ENCODE measurements at regions not wholly inside any gene's neighbourhood (a gene's known extent, or its start where the extent isn't known, plus 50 kb on each side); places are given as distances from the start of the nearest gene placed in this dataset.

DNA sequence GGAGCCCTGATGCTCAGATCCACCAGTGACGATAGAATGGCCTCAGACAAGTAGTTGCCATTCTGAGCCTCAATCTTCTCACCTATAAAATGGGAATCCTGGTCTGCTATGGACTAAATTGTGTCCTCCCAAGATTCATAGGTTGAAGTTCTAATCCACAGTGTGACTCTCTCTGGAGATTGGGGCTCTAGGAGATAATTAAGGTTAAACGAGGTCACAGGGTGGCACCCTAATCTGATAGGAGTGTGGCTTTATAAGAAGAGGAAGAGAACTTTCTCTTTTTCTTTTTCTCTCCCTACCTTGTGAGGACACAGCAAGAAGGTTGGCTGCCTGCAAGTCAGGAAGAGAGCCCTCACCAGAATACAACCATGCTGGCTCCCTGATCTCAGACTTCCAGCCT lies 214.1 kb downstream of the KATNAL1 start:
- no peak for DNase-seq
- Histone ChIP-seq H3K36me3 (ENCODE audit: control insufficient read depth, insufficient read depth, low read length) (no peaks in the 10 kb centered on the region), H3K4me1 (ENCODE audit: control insufficient read depth, insufficient read depth, low read length) (no peaks in the 10 kb centered on the region), H3K9me3 (replicated peaks; ENCODE audit: control insufficient read depth, low read depth, low read length) (no peaks in the 10 kb centered on the region), H3K4me3 (ENCODE audit: low read length) (no peak overlapping the region), H3K27ac (ENCODE audit: low read length) (no peak overlapping the region), H3K27me3 (ENCODE audit: control insufficient read depth, insufficient read depth, low read length) (no peaks in the 10 kb centered on the region)
- no CpG with 5 or more reads among the region's 2 CpGs for WGBS (ENCODE audit: insufficient coverage)

DNA sequence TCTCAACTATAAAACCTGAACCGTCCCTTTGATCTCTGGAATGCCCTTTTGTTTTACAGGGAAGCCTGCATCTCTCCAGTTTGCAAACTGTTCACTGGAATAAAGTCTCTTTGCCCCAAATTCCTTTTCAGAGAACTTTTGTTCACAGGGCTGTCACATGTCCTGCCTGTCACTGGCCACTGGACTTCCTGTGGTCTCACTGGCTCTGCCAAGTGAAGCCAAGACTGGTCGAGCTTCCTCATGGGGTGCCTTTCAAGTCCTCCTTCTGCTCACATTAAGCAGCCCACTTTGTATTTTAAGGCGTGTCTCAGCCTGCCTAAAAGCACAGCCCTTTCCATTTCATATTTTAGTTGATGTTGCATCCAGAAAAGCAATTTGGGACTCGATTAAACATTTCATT lies 215.7 kb downstream of the KATNAL1 start:
- 61% methylated on average over 2 of the region's 4 CpGs for WGBS (ENCODE audit: insufficient coverage)

DNA sequence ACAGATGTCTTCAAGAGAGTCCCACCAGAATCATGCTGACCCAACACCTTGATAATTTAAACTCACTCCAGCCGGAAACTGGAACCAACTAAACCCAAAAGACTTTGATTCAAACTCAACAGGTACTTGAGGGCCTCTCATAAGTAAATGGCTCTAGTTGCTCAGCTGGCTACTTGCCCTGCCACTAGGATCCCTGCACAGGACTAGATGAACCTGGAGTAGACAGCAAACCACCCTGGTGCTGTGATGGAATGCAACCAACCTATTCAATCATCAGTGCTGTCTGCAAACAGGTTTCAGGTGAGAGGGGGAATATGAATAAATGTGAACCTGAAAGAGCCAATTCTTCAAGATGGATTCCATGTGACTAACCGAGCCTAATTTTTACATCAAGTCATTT lies 216.3 kb downstream of the KATNAL1 start:
- H3K9me3 ChIP-seq (replicated peaks; ENCODE audit: control insufficient read depth, low read depth, low read length) = no peaks in the 10 kb centered on the region
- 80% methylated on average over 2 of the region's 2 CpGs for WGBS (ENCODE audit: insufficient coverage)
- H3K27me3 ChIP-seq (ENCODE audit: control insufficient read depth, insufficient read depth, low read length) = no peaks in the 10 kb centered on the region
- no peak overlapping the region for H3K4me3 ChIP-seq (ENCODE audit: low read length)
- no peaks in the 10 kb centered on the region for H3K4me1 ChIP-seq (ENCODE audit: control insufficient read depth, insufficient read depth, low read length)
- no peak overlapping the region for H3K27ac ChIP-seq (ENCODE audit: low read length)
- DNase-seq = no peak
- H3K36me3 ChIP-seq (ENCODE audit: control insufficient read depth, insufficient read depth, low read length) = no peaks in the 10 kb centered on the region

More for the DNA sequence above, 215.7 kb downstream of the KATNAL1 start:
- Histone ChIP-seq H3K4me1 (ENCODE audit: control insufficient read depth, insufficient read depth, low read length) (no peaks in the 10 kb centered on the region), H3K4me3 (ENCODE audit: low read length) (no peak overlapping the region), H3K36me3 (ENCODE audit: control insufficient read depth, insufficient read depth, low read length) (no peaks in the 10 kb centered on the region), H3K27me3 (ENCODE audit: control insufficient read depth, insufficient read depth, low read length) (no peaks in the 10 kb centered on the region), H3K27ac (ENCODE audit: low read length) (no peak overlapping the region), H3K9me3 (replicated peaks; ENCODE audit: control insufficient read depth, low read depth, low read length) (no peaks in the 10 kb centered on the region)
- DNase-seq = no peak

DNA sequence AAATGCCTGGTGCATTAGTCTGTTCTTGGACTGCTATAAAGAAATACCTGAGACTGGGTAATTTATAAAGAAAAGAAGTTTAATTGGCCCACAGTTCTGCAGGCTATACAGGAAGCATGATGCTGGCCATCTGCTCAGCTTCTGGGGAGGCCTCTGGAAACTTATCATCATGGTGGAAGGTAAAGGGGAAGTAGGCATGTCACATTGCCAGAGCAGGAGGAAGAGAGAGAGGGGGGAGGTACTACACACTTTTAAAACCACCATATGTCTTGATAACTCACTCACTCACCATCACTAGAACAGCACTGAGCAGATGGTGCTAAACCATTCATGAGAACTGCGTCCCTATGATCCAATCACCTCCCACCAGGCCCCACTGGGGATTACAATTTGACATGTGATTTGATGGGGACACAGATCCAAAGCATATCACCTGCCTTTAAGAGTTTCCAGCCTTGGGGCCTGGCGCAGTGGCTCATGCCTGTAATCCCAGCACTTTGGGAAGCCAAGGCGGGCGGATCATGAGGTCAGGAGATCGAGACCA lies 219.0 kb downstream of the KATNAL1 start:
- DNase-seq = no peak
- Histone ChIP-seq H3K27ac (ENCODE audit: low read length) (no peak overlapping the region), H3K4me1 (ENCODE audit: control insufficient read depth, insufficient read depth, low read length) (no peaks in the 10 kb centered on the region), H3K27me3 (ENCODE audit: control insufficient read depth, insufficient read depth, low read length) (no peaks in the 10 kb centered on the region), H3K4me3 (ENCODE audit: low read length) (no peak overlapping the region), H3K9me3 (replicated peaks; ENCODE audit: control insufficient read depth, low read depth, low read length) (no peaks in the 10 kb centered on the region), H3K36me3 (ENCODE audit: control insufficient read depth, insufficient read depth, low read length) (no peaks in the 10 kb centered on the region)
- 100% methylated on average over 2 of the region's 5 CpGs for WGBS (ENCODE audit: insufficient coverage)

DNA sequence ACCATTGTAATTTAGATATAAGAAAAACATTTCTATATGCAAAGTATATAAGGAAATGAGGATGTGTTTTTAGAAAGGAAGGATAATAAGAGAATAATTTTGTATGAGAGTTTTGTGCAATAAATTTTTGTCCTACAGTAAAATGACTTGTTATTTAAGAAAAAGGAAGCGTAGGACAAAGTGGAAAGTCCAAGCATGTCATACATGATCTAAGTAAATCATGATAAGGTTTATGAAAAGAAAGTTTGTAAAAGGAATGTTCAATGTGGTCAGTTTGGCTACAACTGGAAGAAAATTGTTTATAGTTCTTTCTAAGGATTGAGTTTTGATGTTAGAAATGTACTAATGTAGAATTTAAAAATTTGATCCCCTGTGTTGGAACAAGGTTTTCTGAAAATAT lies 222.3 kb downstream of the KATNAL1 start:
- Histone ChIP-seq H3K36me3 (ENCODE audit: control insufficient read depth, insufficient read depth, low read length) (no peaks in the 10 kb centered on the region), H3K27me3 (ENCODE audit: control insufficient read depth, insufficient read depth, low read length) (no peaks in the 10 kb centered on the region), H3K4me1 (ENCODE audit: control insufficient read depth, insufficient read depth, low read length) (no peaks in the 10 kb centered on the region), H3K9me3 (replicated peaks; ENCODE audit: control insufficient read depth, low read depth, low read length) (peaks cover 2% of the 10 kb centered on the region), H3K27ac (ENCODE audit: low read length) (no peak overlapping the region), H3K4me3 (ENCODE audit: low read length) (no peak overlapping the region)
- DNase-seq = no peak
- WGBS (ENCODE audit: insufficient coverage) = no CpG with 5 or more reads among the region's 1 CpG

DNA sequence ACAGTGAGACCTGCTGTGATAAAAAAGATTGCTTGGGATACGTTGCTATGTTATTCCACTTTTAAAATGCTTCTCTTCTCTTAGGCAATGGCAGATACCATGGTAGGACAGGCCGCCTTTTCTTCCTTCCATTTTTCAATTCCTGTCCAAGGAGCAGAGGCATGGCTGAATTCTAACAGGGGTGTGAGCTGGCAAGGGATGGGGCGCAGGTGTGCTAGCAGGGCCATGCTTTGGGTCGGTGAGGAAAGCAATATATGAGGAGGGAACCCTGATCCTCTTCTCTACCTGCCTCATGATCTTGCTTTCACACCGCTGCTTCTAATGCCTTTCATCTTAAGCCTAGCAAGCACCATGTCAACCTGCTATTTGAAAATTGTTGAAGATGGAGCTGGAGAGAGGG lies 225.0 kb downstream of the KATNAL1 start:
- H3K4me1 ChIP-seq (ENCODE audit: control insufficient read depth, insufficient read depth, low read length) = no peaks in the 10 kb centered on the region
- WGBS (ENCODE audit: insufficient coverage) = no CpG with 5 or more reads among the region's 5 CpGs
- no peak overlapping the region for H3K4me3 ChIP-seq (ENCODE audit: low read length)

GRCh38 chr13:30081331-30081730 lies 226.0 kb downstream of the KATNAL1 start:
- Histone ChIP-seq H3K36me3 (ENCODE audit: control insufficient read depth, insufficient read depth, low read length) (no peaks in the 10 kb centered on the region), H3K27ac (ENCODE audit: low read length) (no peak overlapping the region), H3K4me1 (ENCODE audit: control insufficient read depth, insufficient read depth, low read length) (no peaks in the 10 kb centered on the region), H3K4me3 (ENCODE audit: low read length) (no peak overlapping the region), H3K9me3 (replicated peaks; ENCODE audit: control insufficient read depth, low read depth, low read length) (peaks cover 2% of the 10 kb centered on the region), H3K27me3 (ENCODE audit: control insufficient read depth, insufficient read depth, low read length) (no peaks in the 10 kb centered on the region)
- no peak for DNase-seq

More for the DNA sequence above, 225.0 kb downstream of the KATNAL1 start:
- Histone ChIP-seq H3K9me3 (replicated peaks; ENCODE audit: control insufficient read depth, low read depth, low read length) (peaks cover 2% of the 10 kb centered on the region), H3K27ac (ENCODE audit: low read length) (no peak overlapping the region), H3K27me3 (ENCODE audit: control insufficient read depth, insufficient read depth, low read length) (no peaks in the 10 kb centered on the region), H3K36me3 (ENCODE audit: control insufficient read depth, insufficient read depth, low read length) (no peaks in the 10 kb centered on the region)
- no peak for DNase-seq

GRCh38 chr13:30079501-30079900 lies 227.8 kb downstream of the KATNAL1 start:
- no CpG with 5 or more reads among the region's 9 CpGs for WGBS (ENCODE audit: insufficient coverage)
- H3K27ac ChIP-seq (ENCODE audit: low read length) = no peak overlapping the region
- peaks cover 2% of the 10 kb centered on the region for H3K9me3 ChIP-seq (replicated peaks; ENCODE audit: control insufficient read depth, low read depth, low read length)
- no peaks in the 10 kb centered on the region for H3K36me3 ChIP-seq (ENCODE audit: control insufficient read depth, insufficient read depth, low read length)
- no peak overlapping the region for H3K4me3 ChIP-seq (ENCODE audit: low read length)
- peaks cover 3% of the 10 kb centered on the region for H3K4me1 ChIP-seq (ENCODE audit: control insufficient read depth, insufficient read depth, low read length)
- DNase-seq = no peak
- no peaks in the 10 kb centered on the region for H3K27me3 ChIP-seq (ENCODE audit: control insufficient read depth, insufficient read depth, low read length)

DNA sequence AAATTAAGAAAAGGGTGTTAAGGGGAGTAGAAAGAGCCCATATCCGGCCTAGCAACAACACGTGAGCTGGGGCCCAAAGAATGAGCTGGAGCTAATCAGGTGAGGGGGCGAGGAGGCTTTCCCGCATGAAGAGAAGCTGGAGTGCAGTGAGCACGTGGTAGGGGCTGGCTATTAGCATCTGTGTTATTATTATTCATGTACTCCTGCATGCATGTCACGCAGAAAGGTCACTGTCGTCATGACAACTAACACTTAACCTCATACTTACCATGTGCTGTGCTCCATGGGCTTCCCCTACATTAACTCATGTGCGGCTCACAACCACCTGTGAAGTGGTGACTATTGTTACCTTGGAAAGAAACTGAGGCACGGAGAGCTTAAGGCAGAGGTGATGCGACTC lies 227.6 kb upstream of the UBL3 start:
- Histone ChIP-seq H3K4me1 (ENCODE audit: control insufficient read depth, insufficient read depth, low read length) (peaks cover 3% of the 10 kb centered on the region), H3K36me3 (ENCODE audit: control insufficient read depth, insufficient read depth, low read length) (no peaks in the 10 kb centered on the region), H3K9me3 (replicated peaks; ENCODE audit: control insufficient read depth, low read depth, low read length) (peaks cover 2% of the 10 kb centered on the region), H3K4me3 (ENCODE audit: low read length) (no peak overlapping the region), H3K27me3 (ENCODE audit: control insufficient read depth, insufficient read depth, low read length) (no peaks in the 10 kb centered on the region), H3K27ac (ENCODE audit: low read length) (no peak overlapping the region)
- DNase-seq = no peak
- WGBS (ENCODE audit: insufficient coverage) = 79% methylated on average over 3 of the region's 10 CpGs

DNA sequence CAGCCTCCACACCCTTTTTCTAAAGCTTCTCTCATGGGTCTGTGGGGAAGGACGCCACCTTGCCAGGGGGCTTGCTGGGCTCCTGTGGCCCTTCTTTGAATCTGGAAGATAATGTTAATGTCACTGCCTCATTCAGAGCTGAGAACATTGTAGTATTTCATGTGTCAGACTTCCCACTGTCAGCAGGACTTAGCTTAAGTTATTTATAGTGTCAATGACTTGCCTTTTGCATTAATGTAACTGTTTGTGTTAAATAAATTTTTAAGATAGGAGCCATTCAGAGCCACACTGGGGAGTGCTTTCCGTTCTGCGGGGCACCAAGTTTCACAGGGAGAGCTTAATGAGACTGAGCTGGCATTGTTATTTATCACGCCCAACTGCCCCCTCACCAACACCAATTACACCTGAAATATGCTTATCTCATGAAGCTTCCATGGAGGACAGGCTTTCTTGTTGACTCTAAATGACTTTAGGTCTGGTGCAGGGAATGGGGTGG lies 226.9 kb upstream of the UBL3 start:
- H3K27ac ChIP-seq (ENCODE audit: low read length) = no peak overlapping the region
- H3K27me3 ChIP-seq (ENCODE audit: control insufficient read depth, insufficient read depth, low read length) = no peaks in the 10 kb centered on the region
- peaks cover 2% of the 10 kb centered on the region for H3K9me3 ChIP-seq (replicated peaks; ENCODE audit: control insufficient read depth, low read depth, low read length)
- no peak overlapping the region for H3K4me3 ChIP-seq (ENCODE audit: low read length)
- DNase-seq = no peak
- no peaks in the 10 kb centered on the region for H3K36me3 ChIP-seq (ENCODE audit: control insufficient read depth, insufficient read depth, low read length)
- WGBS (ENCODE audit: insufficient coverage) = 100% methylated on average over 2 of the region's 4 CpGs
- H3K4me1 ChIP-seq (ENCODE audit: control insufficient read depth, insufficient read depth, low read length) = peaks cover 3% of the 10 kb centered on the region
